Activated naive CD4-positive, alpha-beta T cell (primary cell): ENCODE measurements at regions not wholly inside any gene's neighbourhood (a gene's known extent, or its start where the extent isn't known, plus 50 kb on each side); places are given as distances from the start of the nearest gene placed in this dataset.

Experiments used
- DNase-seq, 4 experiments: peaks; one replicate each; lab custom pipeline; 2025; lab: John Stamatoyannopoulos, UW

DNA sequence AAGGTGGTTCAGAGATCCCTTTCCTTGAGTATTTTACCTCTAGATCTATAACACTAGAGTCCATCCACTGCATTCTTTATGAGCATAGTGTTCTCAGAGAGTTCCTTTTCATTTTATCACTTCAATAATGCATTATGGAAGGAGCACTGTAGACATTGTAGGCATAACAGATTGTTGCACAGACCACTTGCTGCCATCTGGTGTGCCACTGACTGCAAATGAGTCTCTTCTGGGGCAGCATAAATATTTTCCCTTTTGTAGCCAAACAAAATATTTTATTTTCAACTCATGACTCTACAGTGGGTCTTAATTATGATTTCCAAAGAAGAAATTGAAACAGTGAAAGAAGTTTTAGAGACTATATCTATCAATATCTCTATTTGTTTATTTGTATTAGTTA, 290.4 kb downstream of the OLFM3 start:
- no peak for DNase-seq

DNA sequence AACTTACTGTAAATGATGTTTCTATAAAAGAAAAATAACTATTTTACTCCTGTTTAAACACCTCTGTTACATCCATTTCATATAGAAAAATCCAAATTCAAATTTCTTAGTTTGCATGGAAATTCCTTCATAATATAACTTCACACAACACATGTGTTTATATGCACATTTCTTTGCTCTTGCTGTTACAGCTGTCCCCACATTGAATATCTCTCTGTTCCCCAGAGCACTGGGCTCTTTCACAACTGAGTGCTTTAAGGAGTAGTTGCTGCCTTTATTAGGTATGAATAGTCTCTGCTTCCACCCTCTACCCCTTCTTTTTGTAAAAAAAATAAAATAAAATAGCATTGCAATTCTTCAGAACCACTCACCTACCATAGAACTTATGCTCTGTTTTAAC, 287.0 kb downstream of the OLFM3 start:
- no peak for DNase-seq

DNA sequence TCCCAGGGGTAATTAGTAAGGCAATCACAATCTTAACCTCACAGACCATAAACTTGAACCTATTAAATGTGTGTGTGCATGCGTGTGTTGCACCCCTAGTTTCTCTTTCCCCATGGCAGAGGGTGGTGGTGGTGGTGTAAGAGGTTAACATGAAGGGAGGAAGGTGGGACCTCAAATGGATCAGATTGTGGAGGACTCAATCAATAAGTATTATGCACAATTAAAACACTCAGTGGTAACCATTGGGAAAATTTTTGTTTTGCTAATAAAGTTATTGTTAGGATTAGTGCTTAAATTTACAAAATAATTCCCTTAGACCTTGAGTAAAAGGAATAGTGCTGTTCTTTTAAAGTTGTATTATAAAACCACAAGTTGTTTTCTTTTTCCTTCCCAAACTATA, 283.0 kb downstream of the OLFM3 start:
- DNase-seq: no peak

DNA sequence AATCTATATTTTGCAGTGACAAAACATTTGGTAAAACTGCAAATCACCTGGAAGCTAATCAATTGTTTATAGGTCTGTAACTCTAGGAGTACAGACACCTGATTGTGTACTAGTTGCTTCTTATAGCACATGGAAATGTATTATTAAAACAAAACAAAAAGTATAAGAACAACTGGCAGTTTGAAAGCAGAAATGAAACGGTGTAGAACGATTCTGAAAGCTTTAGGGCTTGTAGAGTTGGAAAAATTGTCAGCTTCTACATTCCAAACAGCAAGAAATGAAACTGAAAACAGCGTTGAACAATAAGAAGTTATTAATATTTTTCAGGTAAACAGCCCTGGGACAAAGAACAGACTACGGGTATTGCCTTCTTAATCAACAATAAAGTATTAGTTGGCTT, 273.3 kb downstream of the OLFM3 start:
- DNase-seq: no peak

DNA sequence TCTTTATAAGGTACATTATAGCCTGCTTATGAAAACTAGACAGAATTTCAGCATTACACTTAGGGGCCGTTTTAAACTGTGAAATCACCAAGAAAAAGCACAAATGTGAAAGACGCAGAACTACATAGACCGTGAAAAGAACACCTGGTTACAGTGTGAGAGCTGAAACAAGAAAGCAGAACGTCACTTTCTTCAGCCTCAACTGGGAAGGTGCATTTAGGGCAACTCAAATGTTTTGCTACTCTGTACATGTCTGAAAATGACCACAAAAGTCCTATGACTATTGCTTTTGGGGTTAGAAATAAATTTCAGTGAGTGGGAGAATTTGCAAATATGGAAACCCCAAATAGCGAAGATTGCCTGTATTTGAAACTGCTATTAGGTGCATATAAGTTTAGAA, 268.7 kb downstream of the OLFM3 start:
- no peak for DNase-seq

DNA sequence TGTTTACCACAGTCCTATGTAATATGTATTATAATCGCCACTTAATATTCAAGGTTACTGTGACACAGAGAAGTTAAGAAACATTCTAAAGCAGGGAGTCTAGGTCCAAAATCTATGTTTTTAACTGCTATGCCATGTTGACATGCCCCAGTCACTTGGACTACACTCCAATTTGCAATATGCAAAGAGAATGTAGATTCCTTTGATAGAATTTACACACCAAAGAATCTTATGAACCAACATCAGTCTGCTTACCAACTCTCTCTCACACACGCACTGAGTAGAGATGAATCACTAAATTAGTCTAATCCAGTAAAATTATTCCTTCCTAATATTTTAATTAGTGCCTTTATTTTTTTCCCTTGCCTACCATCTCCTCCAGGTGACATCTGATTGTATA, 266.2 kb downstream of the OLFM3 start:
- DNase-seq: no peak

DNA sequence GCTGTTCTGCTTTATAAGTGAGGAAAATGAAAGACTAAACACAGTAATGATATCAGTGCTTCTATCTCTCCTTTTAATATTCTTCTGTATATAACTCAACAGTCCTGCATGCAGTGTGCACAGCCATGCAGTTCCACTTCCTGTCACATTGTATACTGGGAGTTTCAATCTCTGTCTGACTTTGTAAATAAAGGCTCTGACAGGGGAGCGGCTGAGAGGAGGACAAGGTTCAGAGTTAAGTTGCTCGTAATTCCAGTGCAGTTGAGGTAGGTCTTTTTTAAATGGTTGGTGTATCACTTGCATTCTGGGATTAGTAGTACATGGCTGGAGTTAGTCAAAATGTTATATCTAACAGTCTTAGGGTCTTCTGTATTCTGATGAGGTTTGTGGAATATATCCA, 264.5 kb downstream of the OLFM3 start:
- DNase-seq: no peak

DNA sequence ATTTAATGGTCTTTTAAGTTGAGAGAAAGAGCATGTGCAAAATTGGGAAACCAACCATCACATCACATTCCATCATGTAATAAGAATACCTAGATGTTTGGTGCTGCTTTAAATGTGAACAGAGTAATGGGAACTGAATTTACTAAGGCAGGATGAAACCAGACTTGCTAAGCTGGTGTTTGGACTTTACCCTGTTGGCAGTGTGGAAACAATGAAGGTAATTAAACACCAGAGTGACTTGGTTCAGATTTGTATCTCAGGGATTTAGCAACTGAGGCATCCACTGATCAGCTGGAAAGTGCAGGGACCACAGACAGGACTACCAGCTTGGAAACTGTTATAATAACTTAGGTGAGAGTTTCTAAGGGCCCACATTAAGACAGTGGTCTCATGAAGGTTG, 263.4 kb downstream of the OLFM3 start:
- DNase-seq: no peak

DNA sequence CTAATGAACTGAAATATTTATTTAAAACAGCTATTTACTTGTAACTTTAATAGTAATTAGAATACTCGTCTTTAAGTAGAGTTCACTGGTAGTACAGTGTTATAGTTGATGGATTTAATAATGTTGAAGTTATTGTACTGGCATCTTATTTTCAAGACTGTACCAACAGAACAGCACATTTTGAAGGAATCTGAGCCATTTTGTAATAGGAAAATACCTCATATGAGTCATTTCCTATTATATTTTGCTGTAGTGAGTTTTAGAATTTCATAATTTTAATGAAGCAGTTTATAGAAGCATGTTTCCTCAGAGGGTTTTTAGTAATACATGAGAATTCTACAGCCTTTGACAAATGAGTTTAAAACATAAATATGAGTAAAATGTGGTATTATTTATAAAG, 258.3 kb downstream of the OLFM3 start:
- no peak for DNase-seq

DNA sequence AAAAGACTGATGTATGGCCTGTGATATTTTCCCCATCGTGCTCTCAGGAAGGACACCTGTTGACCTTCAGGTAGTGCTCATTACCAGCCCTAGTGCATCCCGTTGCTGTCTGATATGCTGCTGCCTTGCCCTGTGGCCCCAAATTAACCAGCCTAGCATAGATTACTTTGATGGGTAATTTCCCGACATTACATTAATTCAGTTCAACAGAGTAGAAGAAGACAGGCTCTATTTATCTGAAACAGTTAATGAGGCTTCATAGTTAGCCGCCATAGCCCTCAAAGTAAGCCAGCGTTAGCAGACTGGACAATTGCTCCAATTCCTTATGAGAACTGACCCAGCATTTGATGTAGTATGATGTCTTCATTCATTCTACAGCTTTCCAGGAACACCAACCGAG, 257.6 kb downstream of the OLFM3 start:
- no peak for DNase-seq

DNA sequence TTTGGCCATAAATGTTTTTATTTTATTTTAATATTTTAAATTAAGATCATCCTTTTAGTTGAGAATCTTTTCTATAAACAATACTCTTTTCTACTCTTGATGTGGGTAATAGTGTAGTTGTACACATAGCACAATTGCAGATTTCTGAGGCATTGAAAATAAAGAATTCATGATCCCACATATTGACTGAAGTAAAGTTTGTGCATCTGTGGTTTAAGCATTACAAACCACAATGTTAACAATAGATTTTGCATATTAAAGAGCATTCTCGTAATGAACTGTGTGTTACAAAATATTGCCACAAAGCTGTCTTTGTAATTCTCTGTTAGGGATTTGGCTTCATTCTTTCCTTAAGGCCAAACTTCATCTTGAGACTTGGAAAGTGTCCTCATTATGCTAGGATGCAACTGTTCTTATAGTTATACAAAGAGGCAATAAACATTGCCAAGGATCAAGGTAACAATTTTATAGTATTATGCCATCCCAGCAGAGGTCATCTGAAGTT, 256.8 kb downstream of the OLFM3 start:
- DNase-seq: no peak

DNA sequence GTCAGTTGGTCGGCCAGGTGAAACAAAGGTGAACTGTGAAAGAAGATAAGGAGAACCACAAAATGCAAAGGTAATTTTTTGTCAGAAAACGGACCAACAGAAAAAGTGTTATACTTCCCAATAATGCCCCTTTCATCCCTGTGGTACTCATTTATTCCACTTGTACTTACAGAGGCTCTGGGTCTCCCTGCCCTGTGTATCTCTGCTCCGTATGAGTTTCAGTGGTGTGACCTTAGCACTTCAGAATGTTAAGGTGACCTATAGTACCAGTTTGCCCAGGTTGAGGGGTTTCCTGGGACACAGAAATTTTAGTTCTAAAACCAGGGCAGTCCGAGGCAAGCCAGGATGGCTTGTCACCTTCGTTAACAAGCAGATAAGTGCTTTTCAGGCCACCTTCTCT, 254.8 kb downstream of the OLFM3 start:
- DNase-seq: no peak

DNA sequence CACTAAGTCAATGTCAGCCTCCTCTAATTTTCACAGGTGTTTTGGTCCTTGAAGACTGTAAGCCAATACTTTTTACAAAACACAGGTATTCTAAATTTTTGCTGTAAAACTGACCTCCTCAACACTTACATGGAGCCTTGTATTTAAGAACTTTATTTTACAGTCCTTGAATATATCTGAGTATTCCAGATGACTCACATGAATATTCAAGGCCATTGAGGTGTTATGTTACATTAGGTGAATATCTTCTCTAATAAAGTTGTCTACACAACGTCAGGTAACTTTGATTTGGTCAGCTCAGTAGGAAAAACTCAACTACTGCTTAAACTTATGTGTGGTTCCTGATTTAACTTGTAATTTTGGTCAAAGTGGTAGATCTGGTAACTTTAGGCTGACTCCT, 254.2 kb downstream of the OLFM3 start:
- no peak for DNase-seq

DNA sequence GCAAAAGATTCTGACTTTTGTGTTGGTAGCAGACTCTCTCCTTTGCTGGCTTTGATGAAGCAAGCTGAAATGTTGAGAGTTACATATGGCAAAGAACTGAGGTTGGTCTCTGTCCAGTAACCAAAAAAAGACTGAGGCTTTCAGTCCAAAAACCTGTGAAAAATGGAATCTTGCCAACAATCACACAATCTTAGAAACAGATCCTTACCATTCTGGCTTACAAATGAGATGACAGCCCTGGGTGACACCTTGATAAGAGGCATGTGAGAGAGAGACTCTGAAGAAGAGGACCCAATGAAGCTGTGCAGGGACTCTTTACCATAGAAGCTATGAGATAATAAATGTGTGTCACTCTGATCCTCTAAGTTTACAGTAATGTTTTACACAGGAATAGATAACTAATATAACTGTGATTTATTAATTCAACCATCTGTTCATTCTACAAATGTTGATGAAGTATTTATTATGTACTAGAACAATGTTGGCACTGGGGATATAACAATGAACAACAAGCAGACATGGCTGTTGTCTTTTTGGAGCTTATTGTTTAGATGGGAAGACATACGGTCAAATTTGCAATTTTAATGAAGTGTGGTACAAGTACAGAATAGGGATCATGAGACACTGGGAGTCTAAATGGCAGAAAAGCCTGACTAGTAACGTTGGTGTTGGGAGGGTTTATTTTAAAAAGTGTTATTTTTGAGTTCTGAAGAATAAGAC, 251.0 kb downstream of the OLFM3 start:
- DNase-seq: no peak

DNA sequence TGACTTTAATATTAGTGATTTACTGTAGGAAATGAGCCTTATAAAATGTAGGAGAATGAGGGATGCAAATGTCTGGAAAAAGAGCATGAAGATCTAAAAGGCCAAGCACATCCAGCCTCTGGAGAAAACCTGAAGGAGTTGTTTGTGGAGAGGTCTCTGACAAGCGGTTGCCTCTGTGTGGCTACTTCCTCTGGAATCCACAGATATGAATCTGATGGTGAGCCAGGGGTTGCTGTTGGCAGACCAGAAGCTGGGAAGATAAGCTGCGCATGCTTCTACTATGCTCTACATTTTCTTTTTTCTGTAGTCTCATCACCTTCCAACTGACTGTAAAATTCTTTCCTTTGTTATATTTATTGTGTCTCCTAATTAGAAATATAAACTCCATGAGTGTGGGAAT, 248.6 kb downstream of the OLFM3 start:
- no peak for DNase-seq
